ELF-1 (cell line): ENCODE measurements at regions not wholly inside any gene's neighbourhood (a gene's known extent, or its start where the extent isn't known, plus 50 kb on each side); places are given as distances from the start of the nearest gene placed in this dataset.
A peak's percentile ranks its signal among the peaks of the same experiment; 100 is the strongest.
"Not testable (repeated sequence)": the region's sequence is repeated elsewhere in the genome, so short reads cannot be mapped to it uniquely, and the experiment has no call there.

Experiments used
- DNase-seq: peaks from one replicate; pipeline ENCODE4 v3.0.0-alpha.2; 2016; ENCODE audit warnings: low read depth, low spot score

DNA sequence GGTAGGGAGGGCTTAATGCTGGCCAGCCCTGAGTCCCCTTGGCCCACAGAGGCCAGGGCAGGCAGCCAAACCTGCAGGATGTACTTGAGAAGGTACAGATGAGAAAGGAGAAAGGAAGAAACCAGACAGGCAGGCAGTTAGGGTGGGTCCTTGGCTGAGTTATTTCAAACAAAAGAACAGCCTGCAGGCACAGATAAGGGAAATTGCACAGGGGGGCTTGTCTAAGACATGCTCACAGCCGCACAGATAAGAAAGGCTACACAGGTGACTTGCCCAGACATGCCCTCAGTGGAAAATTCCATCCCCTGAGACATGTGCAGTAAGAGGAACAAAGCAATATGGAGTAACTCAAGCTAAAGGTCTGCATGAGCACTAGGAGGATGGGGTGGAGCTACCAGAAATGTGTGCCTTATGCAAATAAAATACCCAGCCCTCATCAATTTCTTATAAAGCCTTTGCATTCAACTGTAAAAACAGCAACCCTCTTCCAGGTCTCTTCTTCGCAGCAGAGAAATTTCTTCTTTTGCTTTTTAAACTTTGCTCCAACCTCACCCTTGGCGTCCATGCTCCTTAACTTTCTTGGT lies 158.2 kb upstream of the RGS6 start:
- no peak for DNase-seq

DNA sequence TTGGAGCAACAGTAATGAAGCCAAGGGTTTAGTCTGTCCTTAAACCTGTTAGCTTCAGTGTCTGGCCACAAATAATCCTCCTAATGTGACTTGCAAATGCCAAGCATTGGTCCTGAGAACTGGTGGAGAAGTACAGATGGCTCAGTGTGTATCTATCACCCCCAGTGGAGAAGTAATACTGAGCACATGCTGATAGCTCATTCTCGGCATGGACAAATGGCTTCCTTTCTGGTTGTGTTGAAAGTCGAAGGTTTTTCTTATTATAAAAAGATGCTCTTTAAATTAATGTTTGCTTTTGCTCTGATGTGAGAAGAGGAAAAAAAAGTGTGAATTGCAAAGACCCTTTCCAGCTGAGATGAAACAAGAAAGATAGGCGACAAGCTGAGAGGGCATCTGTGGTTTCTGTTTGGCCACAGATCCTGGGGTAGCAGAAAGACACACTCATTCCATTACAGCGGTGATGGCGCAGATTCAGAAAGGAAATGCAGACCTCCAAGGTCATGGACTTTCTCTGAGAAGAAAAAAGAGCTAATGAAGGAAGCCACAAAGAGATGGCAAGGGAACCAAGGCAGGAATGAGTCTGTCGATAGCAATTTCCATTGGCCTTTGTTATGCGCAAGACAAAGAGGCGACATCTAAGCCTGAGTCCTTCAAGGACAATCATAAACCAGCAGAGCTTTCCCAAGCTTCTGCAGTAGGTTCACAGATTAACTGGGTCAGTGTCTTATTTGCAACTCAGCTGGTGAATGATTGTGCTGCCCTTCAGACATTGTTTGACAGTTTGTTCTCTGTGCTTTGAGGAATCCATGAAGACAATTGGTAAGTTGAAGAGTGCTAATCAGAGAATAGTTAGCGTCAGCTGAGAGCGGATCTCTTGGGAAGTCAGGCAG lies 155.5 kb upstream of the RGS6 start:
- DNase-seq = peak; percentile 65

DNA sequence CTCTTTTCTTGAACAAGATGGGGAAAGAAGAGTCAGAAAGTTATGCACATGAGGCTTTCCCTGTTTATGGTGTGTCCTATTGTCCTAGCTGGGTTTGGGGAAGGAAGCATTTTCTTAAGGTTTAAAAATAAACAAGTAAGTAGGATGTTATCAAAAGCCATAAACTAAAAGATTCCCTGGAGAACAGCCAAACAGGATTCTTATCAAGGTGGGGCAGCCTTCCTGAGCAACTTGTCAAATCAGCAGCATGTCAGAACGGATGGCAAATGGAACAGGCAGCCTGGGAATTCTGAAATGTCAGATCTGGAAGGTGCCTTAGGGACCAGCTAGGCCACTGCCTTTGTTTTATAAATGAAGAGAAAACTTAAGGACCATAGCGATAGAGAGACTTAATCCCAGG lies 152.2 kb upstream of the RGS6 start:
- no peak for DNase-seq

DNA sequence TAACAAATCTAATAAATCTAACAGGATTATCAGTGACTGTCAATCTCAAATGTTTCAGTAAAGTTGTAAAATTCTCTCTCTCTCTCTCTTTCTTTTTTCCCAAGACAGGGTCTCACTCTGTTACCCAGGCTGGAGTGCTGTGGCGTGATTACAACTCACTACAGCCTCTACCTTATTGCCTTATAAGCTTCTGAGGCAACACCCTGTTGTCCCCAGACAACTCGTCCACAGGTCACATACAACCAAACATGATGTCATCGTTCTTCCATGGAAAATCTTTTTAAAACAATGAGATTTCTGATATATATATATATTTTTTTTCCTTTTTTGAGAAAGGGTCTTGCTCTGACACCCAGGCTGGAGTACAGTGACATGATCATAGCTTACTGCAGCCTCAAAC lies 151.4 kb upstream of the RGS6 start:
- DNase-seq = no peak

- no peak for DNase-seq
These were observed 149.1 kb upstream of the RGS6 start for GRCh38 chr14:71783088-71783487.

GRCh38 chr14:71783786-71784185 lies 148.4 kb upstream of the RGS6 start:
- DNase-seq = no peak

- no peak for DNase-seq
These were observed 143.2 kb upstream of the RGS6 start for GRCh38 chr14:71789005-71789404.

DNA sequence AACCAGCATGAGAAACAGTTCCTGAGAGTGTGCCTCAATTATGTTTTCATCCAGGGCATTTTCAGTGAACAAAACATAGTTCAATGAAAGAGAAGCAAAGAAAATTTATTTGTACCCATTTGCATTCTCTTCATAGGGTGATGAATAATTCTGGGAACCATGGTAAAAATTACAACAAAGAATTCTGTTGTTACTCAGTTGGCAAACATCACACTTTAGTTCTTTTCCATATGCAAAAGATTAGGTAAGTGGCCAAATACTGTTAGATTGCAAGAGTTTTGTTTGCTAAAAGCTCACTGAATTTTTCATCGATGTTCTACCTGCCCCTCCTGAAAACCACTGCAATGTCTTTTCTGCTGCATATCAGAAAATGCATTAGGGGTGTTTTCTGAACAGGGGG lies 132.4 kb upstream of the RGS6 start:
- DNase-seq = no peak

DNA sequence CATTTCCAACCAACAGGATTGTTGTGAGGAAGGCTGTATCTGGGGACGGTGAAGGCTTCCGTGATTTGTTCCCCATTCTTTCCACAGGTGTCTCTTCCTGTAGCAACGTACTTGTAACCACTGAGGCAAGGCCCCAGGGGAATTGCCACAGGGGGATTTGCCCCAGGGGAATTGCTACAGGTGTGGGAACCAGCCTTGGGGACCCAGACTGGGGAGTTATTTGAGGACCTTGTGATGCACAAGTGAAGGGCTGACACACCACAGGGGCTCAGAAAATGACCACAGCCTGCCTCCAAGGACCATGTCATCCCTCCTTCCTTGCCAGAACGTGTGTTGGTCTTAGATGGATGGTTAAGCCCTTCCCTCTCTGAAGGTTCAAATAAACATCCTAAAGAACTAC lies 131.4 kb upstream of the RGS6 start:
- no peak for DNase-seq

DNA sequence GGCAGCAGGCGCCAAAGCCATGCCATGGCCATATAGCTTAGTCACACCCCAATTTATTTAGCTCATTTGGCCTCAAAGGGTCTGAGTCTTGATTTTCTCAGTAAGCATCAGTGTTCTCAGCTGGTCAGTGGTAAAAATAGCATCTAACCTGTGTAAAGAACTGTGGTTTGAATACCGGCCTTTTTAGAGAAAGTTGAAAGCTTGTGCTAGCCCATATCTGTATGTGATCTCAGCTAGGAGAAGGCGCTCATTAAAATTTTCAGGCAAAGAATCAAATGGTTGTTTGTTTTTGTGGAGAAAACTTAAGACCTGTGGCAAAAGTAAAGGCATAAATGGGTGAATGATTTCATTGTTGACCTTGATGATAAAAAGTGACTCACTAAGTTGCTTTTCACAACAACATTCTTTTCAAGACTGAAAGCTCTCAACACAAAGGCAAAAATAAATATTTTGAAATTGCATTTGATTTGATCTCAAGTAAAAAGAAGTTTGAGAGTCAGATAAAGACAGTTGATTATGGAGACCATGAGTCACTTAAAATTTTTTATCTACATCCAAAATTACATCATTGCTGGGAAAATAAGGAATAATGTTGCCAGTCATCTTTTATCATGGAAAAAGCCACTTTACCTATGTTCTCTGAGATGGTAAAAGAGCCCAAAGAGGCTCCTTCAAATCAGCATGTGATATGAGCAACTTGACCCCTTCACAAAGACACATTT lies 128.5 kb upstream of the RGS6 start:
- DNase-seq = no peak

DNA sequence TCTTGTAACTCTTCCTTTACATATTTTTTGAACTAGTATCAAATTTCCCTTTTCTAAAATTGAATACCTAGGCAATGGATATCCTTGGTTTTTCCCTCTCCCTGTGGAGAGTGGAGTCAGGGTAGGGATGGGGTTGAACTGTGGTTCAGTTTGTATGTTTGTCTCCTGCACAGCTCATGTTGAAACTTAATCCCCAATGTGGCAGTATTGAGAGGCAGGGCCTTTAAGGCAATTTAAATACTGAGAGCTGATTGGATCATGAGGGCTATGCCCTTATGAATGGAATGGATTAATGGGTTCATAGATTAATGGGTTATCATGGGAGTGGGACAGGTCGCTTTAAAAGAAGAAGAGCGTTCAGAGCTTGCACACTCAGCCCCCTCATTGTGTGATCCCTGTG lies 127.2 kb upstream of the RGS6 start:
- DNase-seq = no peak

GRCh38 chr14:71807049-71807448 lies 125.2 kb upstream of the RGS6 start:
- not testable (repeated sequence) for DNase-seq

GRCh38 chr14:71810800-71811199 lies 121.4 kb upstream of the RGS6 start:
- DNase-seq = not testable (repeated sequence)

DNA sequence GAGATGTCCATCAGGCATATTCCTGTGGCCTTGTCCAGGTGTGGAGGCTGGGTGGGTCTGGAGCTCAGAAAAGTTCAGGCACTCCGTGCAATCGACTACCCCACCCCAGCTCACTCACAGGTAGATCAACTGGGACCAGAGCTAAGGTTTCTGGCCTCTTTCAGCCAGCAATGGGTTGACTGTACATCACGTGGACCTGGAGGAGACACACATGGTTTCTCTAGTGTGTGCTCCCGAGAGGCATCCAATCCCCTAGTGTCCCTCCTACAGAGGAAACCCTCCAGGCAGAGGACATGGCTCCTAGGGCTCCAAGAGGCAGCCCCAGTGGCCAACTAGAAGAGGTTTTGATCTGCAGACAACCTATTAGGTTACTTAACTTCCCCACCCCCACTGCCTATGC lies 119.5 kb upstream of the RGS6 start:
- DNase-seq = no peak

DNA sequence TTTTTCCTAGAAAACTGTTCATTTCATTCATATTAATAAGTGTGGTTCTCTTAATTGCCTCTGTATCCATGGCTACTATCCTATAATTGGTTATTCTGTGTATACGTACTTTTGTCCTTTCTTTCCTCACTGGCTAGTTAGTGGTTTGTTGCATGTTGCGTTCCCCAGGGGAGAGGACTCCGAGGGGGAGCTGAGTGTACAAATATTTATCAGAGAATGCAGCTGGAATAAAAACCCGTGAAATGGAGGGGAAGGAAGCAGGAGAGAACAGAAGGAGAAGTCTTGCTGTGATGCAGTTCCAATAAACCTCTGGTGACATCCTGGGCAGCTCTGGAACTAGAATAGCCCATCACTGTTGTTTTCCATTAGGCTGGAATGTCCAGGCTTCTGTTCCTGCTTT lies 117.1 kb upstream of the RGS6 start:
- DNase-seq = no peak

GRCh38 chr14:71824816-71825215 lies 107.4 kb upstream of the RGS6 start:
- no peak for DNase-seq

DNA sequence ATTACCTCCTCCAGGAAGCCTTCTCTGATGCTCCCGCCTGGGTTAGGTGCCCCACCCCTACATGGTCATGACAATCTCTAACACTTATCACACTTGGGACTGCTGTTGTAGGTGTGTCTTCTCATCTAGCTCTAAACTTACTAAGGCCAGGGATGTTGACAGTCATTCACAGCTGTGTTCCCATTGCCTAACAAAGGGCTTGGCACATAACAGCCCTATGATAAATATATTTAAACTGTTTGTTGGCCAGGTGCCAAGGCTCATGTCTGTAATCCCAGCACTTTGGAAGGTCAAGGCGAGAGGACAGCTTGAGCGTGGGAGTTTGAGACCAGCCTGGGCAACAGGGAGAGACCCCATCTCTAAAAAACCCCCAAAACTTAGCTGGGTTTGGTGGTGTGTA lies 98.8 kb upstream of the RGS6 start:
- no peak for DNase-seq

- DNase-seq = no peak
These were observed 97.7 kb upstream of the RGS6 start for GRCh38 chr14:71834284-71835204.

DNA sequence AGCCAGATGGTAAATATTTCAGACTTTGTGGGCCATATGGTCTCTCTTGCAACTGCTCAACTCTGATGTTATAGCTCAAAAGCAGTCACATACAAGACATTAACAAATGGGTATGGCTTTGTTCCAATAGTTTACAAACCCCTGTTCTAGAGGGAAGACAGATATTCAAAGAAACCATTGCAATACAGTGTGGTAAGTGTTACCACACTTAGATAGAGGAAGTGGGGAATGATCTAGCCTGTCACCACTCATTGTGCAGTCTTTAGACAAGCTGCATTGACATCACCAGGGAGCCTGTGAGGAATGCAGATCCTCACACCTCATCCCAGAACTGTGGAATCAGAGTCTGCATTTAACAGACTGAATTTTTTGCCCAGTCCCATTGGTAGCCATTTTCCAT lies 80.0 kb upstream of the RGS6 start:
- no peak for DNase-seq

GRCh38 chr14:71855399-71856036 lies 76.7 kb upstream of the RGS6 start:
- DNase-seq = peak; percentile 73
